ENCODE measurements at regions not wholly inside any gene's neighbourhood (a gene's known extent, or its start where the extent isn't known, plus 50 kb on each side); places are given as distances from the start of the nearest gene placed in this dataset.

DNA sequence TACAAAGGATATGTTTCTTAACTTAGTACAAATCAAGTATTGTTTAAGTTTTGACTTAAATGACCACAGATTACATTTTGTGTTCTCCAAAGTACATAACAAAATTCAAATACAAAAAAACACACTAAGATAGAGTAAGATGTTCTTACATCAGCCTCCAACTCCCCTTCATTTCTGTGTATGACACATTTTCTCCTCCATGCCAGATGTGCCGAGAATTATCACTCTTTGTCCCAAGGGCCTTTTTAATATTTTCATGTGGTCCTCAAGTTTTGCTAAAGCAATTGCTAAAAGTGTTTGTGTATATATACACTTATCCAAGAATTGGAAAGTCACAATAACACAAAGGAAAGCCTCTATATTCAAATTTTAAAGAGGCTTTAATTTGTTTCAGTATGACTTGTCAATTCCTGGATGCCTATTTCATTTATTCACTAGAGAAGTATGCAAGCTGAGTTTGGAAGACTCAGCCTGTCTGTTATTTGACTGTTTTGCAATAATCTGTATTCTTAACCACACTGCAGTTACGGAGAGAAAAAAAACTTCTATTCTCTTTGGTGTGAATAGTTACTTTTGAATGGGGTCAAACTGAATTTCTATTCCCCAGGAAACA, 586.4 kb upstream of the SEMA3D start:
- DNase-seq, result no peak

DNA sequence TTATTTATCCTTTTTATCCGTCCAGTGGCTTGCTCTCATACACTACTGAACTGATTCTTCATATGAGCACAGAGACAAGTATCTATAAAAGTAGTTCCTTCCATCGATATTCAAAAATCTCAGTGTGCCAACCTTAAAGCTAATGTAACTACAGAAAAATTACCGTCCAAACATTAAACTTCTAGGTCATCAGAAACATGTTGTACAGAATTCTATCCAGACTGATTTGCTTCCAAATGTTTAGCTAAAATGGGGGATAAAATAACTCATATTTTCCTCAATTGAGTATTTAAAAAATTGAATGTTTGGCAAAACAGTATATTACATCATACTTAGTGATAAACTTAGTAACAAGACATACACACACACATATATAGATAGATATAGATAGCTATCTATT, 584.7 kb upstream of the SEMA3D start:
- DNase-seq, result no peak

DNA sequence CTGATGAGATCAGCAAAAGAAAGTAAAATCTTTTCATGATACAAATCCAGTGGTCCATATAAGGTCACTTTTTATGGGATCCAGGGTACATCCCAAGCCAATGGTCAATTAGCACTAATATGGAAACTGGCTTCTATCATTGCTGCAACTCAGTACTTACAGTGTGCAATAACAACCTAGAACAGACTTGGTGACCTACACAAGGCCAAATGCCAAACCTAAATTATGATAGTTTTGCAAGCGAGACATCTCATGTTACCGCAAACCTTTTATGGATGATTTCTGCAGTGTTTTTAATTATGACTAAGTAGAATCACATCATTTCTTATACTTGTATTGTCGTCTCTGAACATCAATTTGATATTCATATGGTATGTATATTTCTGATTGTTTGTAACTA, 583.5 kb upstream of the SEMA3D start:
- DNase-seq, result no peak

DNA sequence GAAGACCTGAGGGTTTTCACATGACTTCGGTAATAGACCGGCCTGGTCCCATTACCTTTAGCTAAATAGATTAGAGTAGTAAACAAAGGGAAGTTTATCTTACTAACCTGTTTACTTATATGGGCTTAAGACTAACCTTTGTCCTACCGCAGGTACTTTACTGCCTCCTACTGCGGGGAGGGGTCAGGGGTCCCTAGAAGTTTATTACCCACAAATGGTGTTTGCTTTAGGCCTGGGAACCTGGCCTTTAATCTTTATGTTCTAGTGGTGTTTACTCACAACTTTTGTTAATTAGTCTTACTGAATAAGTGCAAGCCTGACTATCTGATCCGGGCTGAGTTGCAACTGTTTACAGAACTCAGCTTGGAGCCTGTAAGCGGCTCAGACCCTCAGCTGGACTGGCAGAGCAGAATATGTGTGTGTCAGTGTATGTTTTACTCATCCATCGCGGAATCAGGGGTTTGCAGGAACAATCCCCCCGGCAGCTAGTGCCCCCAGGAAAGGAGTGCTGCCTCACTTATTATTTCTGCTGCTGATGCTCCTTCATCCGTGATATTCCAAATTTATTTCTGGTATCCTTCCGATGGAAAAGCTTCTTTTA, 578.9 kb upstream of the SEMA3D start:
- DNase-seq, result no peak

DNA sequence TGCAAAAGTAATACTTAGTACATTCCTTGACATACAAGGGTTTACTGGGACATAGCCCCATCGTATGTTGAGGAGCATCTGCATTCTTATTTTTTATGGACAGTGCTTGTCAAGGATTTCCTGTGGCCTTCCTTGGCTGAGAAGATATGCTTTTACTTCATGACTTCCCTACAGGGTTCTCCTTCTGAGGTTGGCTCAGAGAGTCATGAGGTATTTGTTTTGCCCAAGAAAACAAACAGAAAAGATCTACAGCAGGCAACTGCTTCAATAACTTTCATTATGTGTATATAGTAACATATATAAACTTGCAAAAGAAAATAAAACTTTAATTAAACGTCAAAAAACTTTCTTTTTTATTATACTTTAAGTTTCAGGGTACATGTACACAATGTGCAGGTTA, 577.2 kb upstream of the SEMA3D start:
- no peak for DNase-seq

DNA sequence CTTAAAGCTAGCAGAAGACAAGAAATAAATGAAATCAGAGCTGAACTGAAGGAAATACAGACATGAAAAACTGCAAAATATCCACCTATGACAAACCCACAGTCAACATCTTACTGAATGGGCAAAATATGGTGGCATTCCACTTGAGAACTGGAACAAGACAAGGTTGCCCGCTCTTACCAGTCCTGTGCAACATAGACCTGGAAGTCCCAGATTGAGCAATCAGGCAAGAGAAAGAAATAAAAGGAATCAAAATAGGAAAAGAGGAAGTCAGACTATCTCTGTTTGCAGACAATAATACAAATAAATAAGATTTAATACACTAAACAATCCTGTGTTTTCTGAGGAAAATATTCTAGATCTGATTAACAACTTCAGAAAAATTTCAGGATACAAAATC, 570.5 kb upstream of the SEMA3D start:
- no peak for DNase-seq

DNA sequence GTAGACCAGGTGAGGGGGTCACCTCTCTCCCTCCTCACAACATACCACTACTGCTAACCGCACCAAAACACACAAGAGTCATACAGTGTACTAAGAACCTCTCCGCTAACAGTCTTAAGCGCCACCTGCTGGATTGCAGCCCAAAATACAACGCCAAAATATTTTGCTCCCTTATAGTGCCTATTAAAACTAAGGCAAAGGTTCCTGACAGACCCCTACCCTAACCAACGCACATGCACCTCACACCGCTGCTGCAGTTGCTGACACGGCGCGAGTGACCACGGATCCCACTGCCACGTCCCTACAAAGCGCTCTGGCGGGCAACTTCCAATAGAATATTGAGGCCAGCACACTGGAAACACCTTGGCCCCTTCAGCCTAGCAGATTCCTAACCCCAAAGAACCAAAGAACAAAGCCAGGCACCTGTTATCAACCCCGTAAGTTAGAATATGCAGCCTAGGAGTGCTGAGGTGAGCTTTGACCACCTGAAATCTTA, 563.6 kb upstream of the SEMA3D start:
- no peak for DNase-seq

DNA sequence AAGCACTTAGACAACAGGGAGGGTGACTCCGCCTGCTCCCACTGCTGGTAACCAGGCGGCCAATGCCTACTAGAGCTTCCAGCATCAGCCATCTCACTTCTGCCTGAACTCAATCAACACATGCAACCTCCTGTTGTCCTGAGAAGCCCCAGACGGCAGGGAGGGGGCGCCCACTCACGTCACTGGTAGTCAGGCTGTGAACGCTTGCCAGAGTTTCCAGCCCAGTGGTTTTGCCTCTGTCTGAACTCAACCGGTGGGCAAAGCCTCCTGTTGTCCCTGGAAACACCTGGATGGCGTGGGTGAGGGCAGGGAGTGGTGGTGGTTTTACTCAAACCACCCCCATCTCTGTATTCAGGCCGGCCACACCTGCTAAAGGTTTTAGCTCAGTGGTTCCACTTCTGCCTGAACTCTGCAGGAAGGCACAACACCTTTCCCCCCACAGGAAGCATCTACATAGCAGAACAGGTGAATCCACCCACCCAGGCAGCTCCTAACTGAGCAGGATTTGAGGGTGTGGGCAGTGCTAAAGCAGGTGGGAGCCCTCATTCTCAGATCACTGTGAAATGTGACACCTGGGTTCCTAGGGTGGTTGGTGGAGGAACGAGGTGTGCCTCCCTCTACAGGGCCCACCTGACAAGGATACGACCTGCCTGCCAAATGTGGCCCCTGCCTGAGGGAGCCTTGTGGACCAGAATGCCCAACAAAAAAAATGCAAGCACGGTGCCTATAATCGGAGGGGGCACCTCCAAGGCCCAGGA, 563.0 kb upstream of the SEMA3D start:
- DNase-seq, result no peak

DNA sequence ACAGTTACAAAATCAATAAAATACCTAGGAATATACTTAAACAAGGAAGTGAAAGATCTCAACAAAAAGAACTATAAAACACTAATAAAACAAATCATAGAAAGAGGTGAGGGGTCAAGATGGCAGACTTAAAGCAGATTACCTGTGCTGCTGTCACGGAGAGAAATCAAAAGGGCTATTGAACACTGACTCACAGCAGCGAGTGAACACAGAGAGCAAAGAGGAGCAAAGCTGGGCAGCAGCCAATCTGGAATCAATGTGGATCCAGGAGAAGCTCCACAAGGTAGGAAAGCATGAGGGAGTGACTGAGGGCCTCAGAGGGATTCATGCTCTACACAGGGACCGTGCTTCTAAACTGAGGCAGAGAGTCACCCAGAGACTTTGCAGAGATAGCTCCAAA, 562.0 kb upstream of the SEMA3D start:
- DNase-seq, result no peak

DNA sequence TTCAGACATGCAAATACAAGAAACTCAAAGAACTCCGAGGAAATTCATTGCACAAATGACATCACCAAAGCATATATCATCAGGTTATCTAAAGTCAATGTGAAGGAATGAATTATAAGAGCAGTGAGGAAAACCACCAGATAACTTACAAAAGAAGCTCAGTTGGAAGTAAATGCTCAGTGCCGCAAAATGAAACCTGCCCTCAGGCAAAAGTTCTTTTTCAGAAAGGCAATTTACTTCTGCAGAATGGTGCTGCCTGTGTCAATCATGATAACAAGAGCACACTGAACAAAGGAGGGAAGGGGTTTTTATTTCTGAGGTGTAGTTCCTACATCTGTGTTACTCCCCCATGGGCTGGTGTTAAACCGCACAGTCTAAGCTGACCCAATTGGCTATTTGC, 550.6 kb upstream of the SEMA3D start:
- no peak for DNase-seq

DNA sequence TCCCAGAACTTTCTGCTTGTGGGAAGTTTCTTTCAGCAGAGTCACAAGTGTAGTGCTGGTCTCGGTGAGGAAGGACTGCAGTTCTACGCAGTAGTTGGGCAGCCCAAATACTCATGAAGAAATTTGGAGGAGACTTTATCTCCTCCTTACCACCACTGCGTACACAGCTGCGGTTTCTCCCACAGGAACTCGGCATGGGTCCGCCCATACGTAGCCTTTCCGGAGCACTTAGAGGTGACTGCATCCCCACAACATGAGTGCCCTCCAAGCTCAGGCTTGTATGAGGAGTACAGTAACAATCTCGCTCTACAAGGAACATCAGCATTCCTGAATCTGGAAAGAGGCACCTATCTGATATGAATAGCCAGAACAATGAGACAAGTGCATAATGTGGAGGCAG, 549.2 kb upstream of the SEMA3D start:
- no peak for DNase-seq

DNA sequence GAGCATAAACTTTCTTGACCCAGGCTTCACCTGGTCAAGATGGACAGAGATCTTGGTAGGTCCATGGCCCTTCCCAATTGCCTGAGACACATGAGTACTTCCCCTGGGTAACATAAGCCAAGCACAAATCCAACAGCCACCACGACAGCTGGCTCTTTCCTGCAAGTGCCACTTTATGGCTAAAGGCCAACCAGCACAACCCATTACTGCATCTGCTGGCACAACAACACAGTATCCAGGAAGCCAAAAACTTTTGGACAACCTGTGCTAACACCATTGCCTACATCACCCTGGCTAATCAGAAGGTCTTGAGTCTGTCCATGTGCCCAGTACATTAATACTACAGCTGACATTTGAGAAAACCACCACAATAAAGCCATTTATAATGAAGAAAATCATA, 548.0 kb upstream of the SEMA3D start:
- DNase-seq, result no peak

DNA sequence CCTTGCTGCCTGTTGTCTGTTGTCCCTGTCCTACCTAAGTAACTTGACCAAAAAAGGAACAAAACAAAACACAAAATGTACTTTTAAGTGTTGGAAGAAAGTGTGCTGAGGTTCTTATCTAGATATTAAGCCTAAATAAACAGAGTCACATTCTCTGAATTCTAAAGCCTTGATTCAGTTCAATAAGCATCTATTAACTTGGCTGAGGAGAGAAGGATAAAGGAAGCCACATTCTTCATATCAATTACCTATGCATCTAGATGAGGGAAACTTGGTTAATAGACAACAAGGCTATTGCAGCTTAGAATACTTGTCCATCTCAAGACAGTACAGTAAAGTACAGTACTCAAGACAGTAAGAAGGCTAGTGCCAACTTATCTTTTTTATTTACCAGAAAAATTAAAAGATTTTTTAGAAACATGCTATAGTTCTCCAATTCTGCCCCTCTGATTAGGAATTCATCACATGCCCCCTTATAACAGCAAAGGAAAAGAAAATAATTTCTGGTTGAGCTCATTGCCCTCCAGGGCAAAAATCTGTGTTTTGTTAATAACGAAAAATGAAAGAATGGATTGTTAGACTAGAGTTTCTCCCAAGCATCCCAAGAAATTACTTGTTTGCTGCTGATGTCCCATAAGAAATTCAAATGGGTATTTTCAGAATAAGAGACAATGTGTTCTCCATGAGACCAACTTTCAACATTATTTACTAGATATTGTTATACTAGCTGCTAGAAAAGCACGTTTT, 546.5 kb upstream of the SEMA3D start:
- DNase-seq, result no peak

DNA sequence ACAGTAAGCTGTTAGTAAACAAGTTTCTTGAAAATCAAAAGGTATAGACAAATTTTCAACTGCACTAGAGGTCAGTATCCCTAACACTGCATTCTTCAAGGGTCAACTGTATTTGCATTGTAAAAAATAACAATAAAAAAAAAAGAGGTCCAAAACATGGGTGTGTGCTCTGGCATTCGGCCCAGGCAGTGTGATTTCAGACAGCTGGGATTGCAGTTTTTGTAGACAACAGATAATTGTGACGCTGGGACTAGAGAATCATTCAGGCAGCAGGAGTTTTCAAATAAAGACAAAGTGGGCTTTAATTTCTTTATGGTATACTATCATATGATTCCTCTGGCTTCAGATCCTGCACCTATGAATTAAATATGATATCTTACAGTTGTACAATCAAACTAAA, 543.2 kb upstream of the SEMA3D start:
- no peak for DNase-seq

DNA sequence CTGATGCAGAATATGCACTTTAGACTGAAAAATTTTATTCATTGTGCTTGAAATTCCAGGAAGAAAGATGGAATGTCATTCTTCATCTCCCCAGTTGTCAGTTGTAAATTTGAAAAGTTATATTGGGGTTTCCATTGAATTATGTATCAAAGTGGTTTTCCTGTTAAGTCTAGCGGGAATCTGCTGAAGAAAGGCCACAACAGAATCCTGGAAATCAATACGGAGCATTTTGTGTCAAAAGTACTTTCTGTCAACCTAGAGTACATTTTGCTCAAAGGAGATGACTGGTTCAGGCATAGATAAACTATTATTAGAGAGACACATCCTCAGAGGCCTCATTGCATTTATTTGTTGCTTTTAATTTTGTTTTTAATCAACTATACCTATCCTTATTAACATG, 538.2 kb upstream of the SEMA3D start:
- DNase-seq, result no peak

DNA sequence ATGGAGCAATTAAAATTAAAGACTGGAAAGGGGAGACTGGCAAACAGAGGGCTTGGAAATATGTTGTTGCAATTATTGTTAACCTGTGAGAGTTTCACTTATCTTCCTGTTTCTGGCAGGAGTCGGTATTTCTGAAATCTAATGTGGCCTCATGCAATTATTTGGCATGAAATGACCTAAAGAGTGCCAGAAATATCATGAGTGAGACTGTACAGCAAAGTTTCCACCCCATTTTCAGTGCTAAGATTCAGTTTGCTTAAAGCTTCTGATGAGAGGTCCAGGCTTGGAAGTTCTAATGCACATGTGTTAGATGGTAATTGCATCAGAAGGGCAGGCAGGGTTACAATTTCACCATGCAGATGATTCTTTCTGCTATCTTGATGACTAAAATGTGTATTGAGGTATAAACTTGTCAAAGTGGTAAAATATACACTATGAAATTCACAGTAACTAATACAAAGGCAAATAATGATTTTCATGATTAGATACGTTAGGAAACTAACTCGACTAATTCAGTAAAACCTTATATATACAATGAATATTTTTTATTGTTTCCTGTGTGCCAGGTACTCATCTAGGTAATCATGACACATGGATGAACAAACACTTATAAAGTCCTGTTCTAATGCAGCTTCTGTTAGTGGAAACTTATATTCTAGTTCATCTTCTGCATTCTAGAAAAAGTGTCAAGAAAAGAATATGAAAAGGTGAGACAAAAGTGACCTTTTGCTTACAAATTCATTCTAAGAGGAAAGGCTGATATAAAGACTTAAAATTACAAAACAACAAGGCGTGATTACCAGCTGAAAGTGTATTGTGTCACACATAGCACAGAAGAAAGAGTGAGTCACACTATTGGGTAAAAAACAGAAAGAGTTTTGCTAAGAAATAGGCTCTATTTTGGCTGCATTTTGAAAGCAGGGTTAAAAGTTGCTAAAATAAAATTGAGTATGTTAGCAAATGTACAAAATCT, 533.4 kb upstream of the SEMA3D start:
- no peak for DNase-seq

DNA sequence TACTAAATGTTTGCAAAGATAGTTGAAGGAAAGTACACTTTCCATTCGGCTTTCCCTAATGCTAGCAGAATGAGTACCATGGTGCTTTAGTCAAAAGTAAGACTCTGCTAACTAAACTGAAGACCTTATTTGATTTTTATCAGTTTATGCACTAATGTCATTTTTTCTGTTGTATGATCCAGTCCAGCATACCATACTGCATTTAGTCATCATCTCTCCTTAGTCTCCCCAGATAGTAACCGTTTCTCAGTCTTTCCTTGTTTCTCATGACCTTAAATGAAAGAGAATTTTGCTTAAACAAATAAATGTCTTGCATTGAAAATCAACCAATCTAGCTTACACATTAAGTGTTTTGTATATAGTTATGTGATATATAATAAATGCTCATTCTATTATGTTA, 529.5 kb upstream of the SEMA3D start:
- no peak for DNase-seq

DNA sequence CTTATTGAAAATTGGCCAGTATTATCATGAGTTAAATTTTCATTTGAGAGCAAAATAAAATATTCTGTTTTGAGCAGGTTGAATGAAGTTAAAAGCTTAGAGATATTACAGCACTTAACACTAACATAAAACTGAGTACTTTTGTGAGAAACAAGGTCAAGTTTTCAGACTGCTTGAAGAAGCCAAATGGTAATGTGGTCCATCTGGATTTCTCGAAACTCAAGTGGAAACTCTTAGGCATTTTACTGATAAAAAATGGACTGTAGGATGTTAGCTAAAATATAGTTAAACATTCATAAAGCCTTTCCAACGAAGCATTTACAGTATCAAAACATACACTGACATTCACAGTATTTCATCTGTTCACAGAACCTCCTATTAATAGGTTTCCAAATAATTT, 528.1 kb upstream of the SEMA3D start:
- no peak for DNase-seq

DNA sequence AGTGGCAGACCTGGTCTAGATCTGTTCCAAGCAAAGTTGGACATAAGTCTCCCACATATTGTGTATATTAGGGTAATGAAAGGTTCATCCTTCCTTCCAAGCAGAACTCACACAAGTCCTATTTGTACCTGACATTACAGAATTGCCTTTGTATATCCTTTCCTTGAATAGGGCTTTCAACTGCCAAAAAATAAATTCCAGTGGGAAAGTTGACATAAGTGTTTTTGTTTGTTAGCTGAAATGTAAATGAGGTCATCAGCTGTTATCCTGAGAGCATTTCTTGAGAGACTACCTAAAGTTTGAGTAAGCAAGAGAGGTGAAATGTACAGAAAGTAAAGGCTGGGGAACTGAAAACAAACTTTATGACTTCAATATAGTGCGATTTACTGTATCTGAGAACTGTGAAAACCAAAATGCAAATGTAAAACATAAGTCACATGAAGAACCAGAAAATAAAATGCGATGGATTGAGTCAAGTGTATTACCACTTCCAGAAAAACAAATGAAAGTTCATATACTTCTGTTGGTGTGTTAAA, 527.3 kb upstream of the SEMA3D start:
- no peak for DNase-seq

DNA sequence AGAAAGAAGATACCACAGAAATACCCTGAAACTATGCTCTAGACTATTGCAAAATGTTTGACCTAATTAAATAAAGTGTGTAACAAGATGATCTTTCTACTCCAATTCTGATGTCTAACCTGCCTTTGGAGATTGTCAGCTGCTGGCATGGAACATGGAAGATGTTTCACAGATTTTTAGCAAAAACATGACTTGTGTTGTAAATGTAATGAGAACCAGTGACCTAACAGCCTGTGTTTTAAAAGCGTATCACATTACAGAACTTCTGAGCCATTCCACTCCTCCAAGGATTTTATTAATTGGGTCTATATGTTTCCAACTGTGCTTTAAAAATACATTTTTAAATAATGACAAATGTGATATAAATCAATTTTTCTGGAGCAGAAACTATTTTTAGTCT, 526.3 kb upstream of the SEMA3D start:
- no peak for DNase-seq

DNA sequence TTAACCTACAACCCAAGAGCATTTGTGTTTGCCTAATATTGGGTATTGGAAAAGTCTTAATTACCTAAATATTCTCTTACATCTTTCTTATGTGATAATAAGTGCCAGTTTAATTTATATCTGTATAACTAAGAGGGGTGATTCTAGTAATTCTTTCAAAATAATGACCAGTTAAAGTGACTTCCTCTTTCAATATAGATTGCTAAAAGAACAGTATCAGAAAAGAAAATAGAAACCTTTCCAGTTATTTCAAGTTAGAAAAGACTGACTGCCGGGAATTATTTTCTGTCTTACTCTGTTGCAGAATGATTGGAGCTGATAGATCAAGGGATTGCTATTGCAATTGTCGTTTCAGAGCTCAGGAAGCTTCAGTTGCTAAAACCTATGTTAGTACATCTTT, 525.0 kb upstream of the SEMA3D start:
- no peak for DNase-seq

DNA sequence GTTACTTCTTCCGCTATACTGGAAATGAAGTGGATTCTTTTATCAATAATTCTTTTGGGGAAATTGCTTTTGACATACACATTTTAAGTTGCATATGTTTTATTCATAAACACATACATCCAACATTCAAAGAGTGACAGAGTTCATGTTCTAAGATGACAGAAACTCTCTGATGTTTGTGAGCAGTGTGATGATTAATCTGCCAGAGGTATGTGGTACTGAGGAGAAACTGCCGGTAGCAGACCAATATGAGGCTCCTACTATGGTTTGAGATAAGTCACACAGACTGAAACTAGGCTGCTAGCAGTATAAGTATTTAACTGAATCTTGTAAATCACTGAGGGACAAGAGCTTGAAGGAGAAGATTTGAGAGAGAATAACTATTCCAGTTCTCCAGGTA, 524.1 kb upstream of the SEMA3D start:
- DNase-seq, result no peak
